ENCODE measurements at regions not wholly inside any gene's neighbourhood (a gene's known extent, or its start where the extent isn't known, plus 50 kb on each side); places are given as distances from the start of the nearest gene placed in this dataset.
"Not testable (repeated sequence)": the region's sequence is repeated elsewhere in the genome, so short reads cannot be mapped to it uniquely, and the experiment has no call there.

DNA sequence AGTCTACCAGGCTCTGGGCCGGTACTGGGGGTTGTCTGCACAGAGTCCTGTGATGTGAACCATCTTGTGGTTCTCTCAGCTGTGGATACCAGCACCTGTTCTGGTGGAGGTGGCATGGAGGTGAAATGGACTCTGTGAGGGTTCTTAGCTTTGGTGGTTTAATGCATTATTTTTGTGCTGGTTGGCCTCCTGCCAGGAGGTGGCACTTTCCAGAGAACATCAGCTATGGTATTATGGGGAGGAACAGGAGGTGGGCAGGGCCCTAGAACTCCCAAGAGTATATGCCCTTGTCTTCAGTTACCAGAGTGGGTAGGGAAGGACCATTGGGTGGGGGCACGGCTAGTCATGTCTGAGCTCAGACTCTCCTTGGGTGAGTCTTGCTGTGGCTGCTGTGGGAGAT lies 187.1 kb downstream of the ACTR3B start:
- POLR2A ChIA-PET, result interaction anchor here in 1 of 2 donors (0.6 kb wide), 1 partner anchor 63 kb away, joined by 4 read pairs; no protein-coding TSS in a partner anchor

DNA sequence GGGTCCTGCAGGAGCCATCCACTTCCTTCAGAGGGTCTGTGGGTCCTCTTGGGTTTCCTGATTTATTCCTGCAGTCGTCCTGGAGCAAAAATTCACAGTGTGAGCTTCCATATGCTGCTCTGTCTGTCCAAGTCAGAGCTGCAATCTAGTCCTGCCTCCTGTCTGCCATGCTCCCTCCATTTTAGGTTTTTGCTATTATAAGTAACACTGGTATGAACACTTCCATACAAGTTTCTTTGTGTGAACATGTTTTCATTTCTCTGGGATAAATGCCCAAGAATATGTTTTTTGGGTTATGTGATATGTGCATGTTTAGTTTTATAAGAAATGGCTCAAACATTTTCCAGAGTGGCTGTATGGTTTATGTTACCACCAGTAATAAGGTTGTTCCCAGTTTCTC lies 188.1 kb downstream of the ACTR3B start:
- ChIA-PET CTCF (no interaction called here), POLR2A (no interaction called here)
- no peak overlapping the region for H3K4me3 Mint-ChIP-seq
- peaks cover 0 to 13% of the 10 kb centered on the region in 2 experiments for H3K27me3 ChIP-seq (replicated peaks in 1 of 2; ENCODE audit: control insufficient read depth in 2 of 2, extremely low read depth in 1 of 2, insufficient read depth in 2 of 2, low read length in 1 of 2)
- H3K4me1 Mint-ChIP-seq, result peaks cover 0 to 5% (median 2%) of the 10 kb centered on the region in 3 donors
- H3K27me3 Mint-ChIP-seq, result peaks cover 0 to 11% of the 10 kb centered on the region in 2 donors
- H3K4me3 ChIP-seq (ENCODE audit: control insufficient read depth in 1 of 2, extremely low read depth in 1 of 2, low read length in 1 of 2), result no peak overlapping the region
- no peaks in the 10 kb centered on the region for H3K9me3 ChIP-seq
- peaks cover 0 to 9% (median 5%) of the 10 kb centered on the region in 3 donors for H3K9me3 Mint-ChIP-seq
- H3K4me1 ChIP-seq (ENCODE audit: control insufficient read depth in 1 of 2, extremely low read depth in 1 of 2, insufficient read depth in 2 of 2, low read length in 2 of 2), result no peaks in the 10 kb centered on the region
- no peak overlapping the region for H3K27ac ChIP-seq (ENCODE audit: low read length)
- H3K36me3 ChIP-seq (ENCODE audit: control insufficient read depth in 2 of 2, extremely low read depth in 1 of 2, insufficient read depth in 1 of 2, low read length in 1 of 2), result no peaks in the 10 kb centered on the region
- WGBS (ENCODE audit: insufficient coverage), result 33% methylated on average over 1 of the region's 1 CpG
- ATAC-seq (replicated peaks in 1 of 4) (no peak), DNase-seq (no peak)
- H3K27ac Mint-ChIP-seq, result no peak overlapping the region
- no peaks in the 10 kb centered on the region for H3K36me3 Mint-ChIP-seq

More for the DNA sequence above, 187.1 kb downstream of the ACTR3B start:
- H3K27ac ChIP-seq (ENCODE audit: low read length); DNase-seq; H3K4me1 ChIP-seq (ENCODE audit: control insufficient read depth in 1 of 2, extremely low read depth in 1 of 2, insufficient read depth in 2 of 2, low read length in 2 of 2); H3K9me3 Mint-ChIP-seq; H3K9me3 ChIP-seq; H3K27ac Mint-ChIP-seq; H3K36me3 ChIP-seq (ENCODE audit: control insufficient read depth in 2 of 2, extremely low read depth in 1 of 2, insufficient read depth in 1 of 2, low read length in 1 of 2); H3K4me1 Mint-ChIP-seq; CTCF ChIA-PET; ATAC-seq (replicated peaks in 1 of 4); H3K4me3 ChIP-seq (ENCODE audit: control insufficient read depth in 1 of 2, extremely low read depth in 1 of 2, low read length in 1 of 2); H3K36me3 Mint-ChIP-seq; H3K4me3 Mint-ChIP-seq: not testable (repeated sequence)
- 96% methylated on average over 2 of the region's 2 CpGs for WGBS (ENCODE audit: insufficient coverage)
- peaks cover 4 to 11% of the 10 kb centered on the region in 2 donors for H3K27me3 Mint-ChIP-seq
- H3K27me3 ChIP-seq (replicated peaks in 1 of 2; ENCODE audit: control insufficient read depth in 2 of 2, extremely low read depth in 1 of 2, insufficient read depth in 2 of 2, low read length in 1 of 2), result peaks cover 0 to 13% of the 10 kb centered on the region in 2 experiments

DNA sequence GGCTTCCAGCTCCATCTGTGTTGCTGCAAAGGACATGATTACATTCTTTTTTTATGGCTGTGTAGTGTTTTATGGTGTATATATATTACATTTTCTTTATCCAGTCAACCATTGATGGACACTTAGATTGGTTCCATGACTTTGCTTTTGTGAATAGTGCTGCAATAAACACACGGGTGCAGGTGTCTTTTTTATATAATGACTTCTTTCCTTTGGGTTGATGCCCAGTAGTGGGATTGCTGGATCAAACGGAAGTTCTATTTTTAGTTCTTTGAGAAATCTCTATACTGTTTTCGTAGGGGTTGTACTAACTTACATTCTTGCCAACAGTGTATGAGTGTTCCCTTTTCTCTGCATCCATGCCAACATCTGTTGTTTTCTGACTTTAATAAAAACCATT lies 189.7 kb downstream of the ACTR3B start:
- H3K4me3 ChIP-seq (ENCODE audit: control insufficient read depth in 1 of 2, extremely low read depth in 1 of 2, low read length in 1 of 2), result no peak overlapping the region
- Mint-ChIP-seq H3K4me1 (peaks cover 0 to 2% (median 1%) of the 10 kb centered on the region in 3 donors), H3K9me3 (peaks cover 0 to 9% (median 5%) of the 10 kb centered on the region in 3 donors), H3K27me3 (peaks cover 0 to 11% of the 10 kb centered on the region in 2 donors), H3K4me3 (no peak overlapping the region), H3K27ac (no peak overlapping the region), H3K36me3 (no peaks in the 10 kb centered on the region)
- ChIA-PET CTCF (no interaction called here), POLR2A (no interaction called here)
- peaks cover 0 to 13% of the 10 kb centered on the region in 2 experiments for H3K27me3 ChIP-seq (replicated peaks in 1 of 2; ENCODE audit: control insufficient read depth in 2 of 2, extremely low read depth in 1 of 2, insufficient read depth in 2 of 2, low read length in 1 of 2)
- H3K4me1 ChIP-seq (ENCODE audit: control insufficient read depth in 1 of 2, extremely low read depth in 1 of 2, insufficient read depth in 2 of 2, low read length in 2 of 2), result no peaks in the 10 kb centered on the region
- no peaks in the 10 kb centered on the region for H3K9me3 ChIP-seq
- DNase-seq (no peak), ATAC-seq (replicated peaks in 1 of 4) (no peak)
- H3K27ac ChIP-seq (ENCODE audit: low read length), result no peak overlapping the region
- no peaks in the 10 kb centered on the region for H3K36me3 ChIP-seq (ENCODE audit: control insufficient read depth in 2 of 2, extremely low read depth in 1 of 2, insufficient read depth in 1 of 2, low read length in 1 of 2)
- WGBS (ENCODE audit: insufficient coverage), result 83% methylated on average over 1 of the region's 3 CpGs

DNA sequence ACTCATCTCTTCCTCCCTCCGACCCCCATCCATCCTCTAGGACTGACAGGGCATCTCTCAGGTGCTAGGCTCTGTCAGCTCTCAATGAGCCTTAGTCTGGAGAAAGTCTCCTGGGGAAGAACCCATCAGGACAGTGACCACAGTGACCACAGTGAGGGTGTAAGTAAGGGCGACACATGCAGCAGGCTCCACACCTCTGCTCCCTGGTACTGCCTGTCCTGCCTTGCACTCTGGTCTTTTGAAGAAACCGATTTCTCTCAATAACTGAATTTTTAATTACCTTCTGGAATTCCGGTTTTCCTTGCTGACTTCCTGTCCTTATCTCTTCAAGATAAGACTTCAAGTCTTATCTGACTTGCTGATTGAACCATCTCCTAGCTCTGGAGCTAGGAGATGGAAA lies 190.2 kb downstream of the ACTR3B start:
- WGBS (ENCODE audit: insufficient coverage), result 65% methylated on average over 3 of the region's 4 CpGs
- H3K4me1 ChIP-seq (ENCODE audit: control insufficient read depth in 1 of 2, extremely low read depth in 1 of 2, insufficient read depth in 2 of 2, low read length in 2 of 2), result no peaks in the 10 kb centered on the region
- H3K36me3 ChIP-seq (ENCODE audit: control insufficient read depth in 2 of 2, extremely low read depth in 1 of 2, insufficient read depth in 1 of 2, low read length in 1 of 2), result no peaks in the 10 kb centered on the region
- H3K27me3 ChIP-seq (replicated peaks in 1 of 2; ENCODE audit: control insufficient read depth in 2 of 2, extremely low read depth in 1 of 2, insufficient read depth in 2 of 2, low read length in 1 of 2), result peaks cover 0 to 13% of the 10 kb centered on the region in 2 experiments
- no peak for ATAC-seq (replicated peaks in 1 of 4)
- H3K9me3 ChIP-seq, result no peaks in the 10 kb centered on the region
- no peak overlapping the region for H3K4me3 ChIP-seq (ENCODE audit: control insufficient read depth in 1 of 2, extremely low read depth in 1 of 2, low read length in 1 of 2)
- H3K27me3 Mint-ChIP-seq, result peaks cover 0 to 11% of the 10 kb centered on the region in 2 donors
- ChIA-PET CTCF (no interaction called here), POLR2A (no interaction called here)
- H3K9me3 Mint-ChIP-seq, result peaks cover 0 to 9% (median 5%) of the 10 kb centered on the region in 3 donors
- no peak overlapping the region for H3K27ac Mint-ChIP-seq
- no peaks in the 10 kb centered on the region for H3K36me3 Mint-ChIP-seq
- DNase-seq, result no peak
- no peak overlapping the region for H3K27ac ChIP-seq (ENCODE audit: low read length)
- H3K4me1 Mint-ChIP-seq, result no peaks in the 10 kb centered on the region
- no peak overlapping the region for H3K4me3 Mint-ChIP-seq

DNA sequence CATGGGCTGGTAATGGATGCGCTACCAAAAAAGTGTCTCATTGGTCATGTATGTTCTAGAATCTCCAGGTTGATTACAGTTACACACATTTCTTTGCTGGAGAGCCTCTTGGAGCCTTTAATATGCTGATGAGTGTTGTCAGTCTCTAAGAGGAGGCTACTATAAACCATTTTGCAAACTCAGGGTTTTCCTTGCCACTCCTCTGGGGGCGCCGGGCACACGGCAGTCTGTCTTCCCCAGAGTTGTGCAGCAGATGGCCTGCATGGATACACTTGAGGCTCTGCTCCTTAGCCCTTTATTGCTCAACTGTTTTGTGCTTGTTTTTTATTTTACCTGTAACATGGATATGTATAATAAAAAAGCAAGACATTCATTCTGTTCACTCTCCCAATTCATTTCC lies 196.5 kb downstream of the ACTR3B start:
- H3K4me1 ChIP-seq (ENCODE audit: control insufficient read depth in 1 of 2, extremely low read depth in 1 of 2, insufficient read depth in 2 of 2, low read length in 2 of 2), result no peaks in the 10 kb centered on the region
- no peak for DNase-seq
- no peaks in the 10 kb centered on the region for H3K36me3 ChIP-seq (ENCODE audit: control insufficient read depth in 2 of 2, extremely low read depth in 1 of 2, insufficient read depth in 1 of 2, low read length in 1 of 2)
- CTCF ChIA-PET, result no interaction called here
- H3K27me3 ChIP-seq (replicated peaks in 1 of 2; ENCODE audit: control insufficient read depth in 2 of 2, extremely low read depth in 1 of 2, insufficient read depth in 2 of 2, low read length in 1 of 2), result peaks cover 0 to 7% of the 10 kb centered on the region in 2 experiments
- no peak overlapping the region for H3K4me3 ChIP-seq (ENCODE audit: control insufficient read depth in 1 of 2, extremely low read depth in 1 of 2, low read length in 1 of 2)
- WGBS (ENCODE audit: insufficient coverage), result 93% methylated on average over 3 of the region's 4 CpGs
- no peak for ATAC-seq (replicated peaks in 1 of 4)
- H3K9me3 ChIP-seq, result no peaks in the 10 kb centered on the region
- Mint-ChIP-seq H3K9me3 (peaks cover 0 to 8% (median 7%) of the 10 kb centered on the region in 3 donors), H3K27ac (no peak overlapping the region), H3K4me1 (no peaks in the 10 kb centered on the region), H3K36me3 (no peaks in the 10 kb centered on the region), H3K27me3 (no peaks in the 10 kb centered on the region), H3K4me3 (no peak overlapping the region)
- POLR2A ChIA-PET, result no interaction called here
- H3K27ac ChIP-seq (ENCODE audit: low read length), result no peak overlapping the region

DNA sequence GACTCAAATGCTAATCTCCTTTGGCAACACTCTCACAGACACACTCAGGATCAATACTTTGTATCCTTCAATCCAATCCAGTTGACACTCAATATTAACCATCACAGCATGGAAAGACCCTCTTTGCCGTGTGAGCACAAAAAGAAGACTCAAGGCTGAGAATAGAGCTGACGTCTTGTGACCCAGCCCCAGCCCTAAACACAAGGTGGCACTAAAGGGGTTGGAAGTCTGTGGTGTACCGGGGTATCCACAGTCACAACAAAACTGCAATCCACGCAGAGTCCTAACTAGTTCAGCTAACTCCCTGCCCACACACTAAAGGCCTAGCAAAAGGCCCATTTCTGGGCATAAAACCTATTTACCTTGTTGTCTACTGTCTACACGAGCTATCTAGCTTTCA lies 200.1 kb downstream of the ACTR3B start:
- CTCF ChIA-PET, result no interaction called here
- Mint-ChIP-seq H3K4me1 (no peaks in the 10 kb centered on the region), H3K9me3 (peaks cover 3 to 12% (median 4%) of the 10 kb centered on the region in 3 donors), H3K27ac (no peak overlapping the region), H3K27me3 (no peaks in the 10 kb centered on the region), H3K4me3 (no peak overlapping the region), H3K36me3 (no peaks in the 10 kb centered on the region)
- POLR2A ChIA-PET, result no interaction called here
- Histone ChIP-seq H3K36me3 (ENCODE audit: control insufficient read depth in 2 of 2, extremely low read depth in 1 of 2, insufficient read depth in 1 of 2, low read length in 1 of 2) (no peaks in the 10 kb centered on the region), H3K27me3 (replicated peaks in 1 of 2; ENCODE audit: control insufficient read depth in 2 of 2, extremely low read depth in 1 of 2, insufficient read depth in 2 of 2, low read length in 1 of 2) (peaks cover 0 to 7% of the 10 kb centered on the region in 2 experiments), H3K9me3 (no peaks in the 10 kb centered on the region), H3K27ac (ENCODE audit: low read length) (no peak overlapping the region), H3K4me3 (ENCODE audit: control insufficient read depth in 1 of 2, extremely low read depth in 1 of 2, low read length in 1 of 2) (no peak overlapping the region), H3K4me1 (ENCODE audit: control insufficient read depth in 1 of 2, extremely low read depth in 1 of 2, insufficient read depth in 2 of 2, low read length in 2 of 2) (no peaks in the 10 kb centered on the region)
- DNase-seq (no peak), ATAC-seq (replicated peaks in 1 of 4) (no peak)
- WGBS (ENCODE audit: insufficient coverage), result 83% methylated on average over 1 of the region's 5 CpGs

DNA sequence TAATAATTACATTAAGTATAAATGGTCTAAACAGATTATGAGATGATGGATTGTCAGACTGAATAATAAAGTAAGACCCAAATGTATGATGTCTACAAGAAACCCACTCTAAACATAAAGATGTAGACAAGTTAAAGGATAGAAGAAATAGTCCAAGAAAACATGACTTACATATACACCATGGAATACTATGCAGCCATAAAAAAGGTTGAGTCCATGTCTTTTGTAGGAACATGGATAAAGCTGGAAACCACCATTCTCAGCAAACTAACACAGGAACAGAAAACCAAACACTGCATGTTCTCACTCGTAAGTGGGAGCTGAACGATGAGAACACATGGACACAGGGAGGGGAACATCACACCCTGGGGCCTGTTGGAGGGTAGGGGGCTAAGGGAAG lies 202.2 kb downstream of the ACTR3B start:
- H3K27ac Mint-ChIP-seq; H3K27ac ChIP-seq (ENCODE audit: low read length); H3K9me3 ChIP-seq; H3K4me1 Mint-ChIP-seq; H3K4me3 ChIP-seq (ENCODE audit: control insufficient read depth in 1 of 2, extremely low read depth in 1 of 2, low read length in 1 of 2); H3K27me3 ChIP-seq (replicated peaks in 1 of 2; ENCODE audit: control insufficient read depth in 2 of 2, extremely low read depth in 1 of 2, insufficient read depth in 2 of 2, low read length in 1 of 2); H3K36me3 ChIP-seq (ENCODE audit: control insufficient read depth in 2 of 2, extremely low read depth in 1 of 2, insufficient read depth in 1 of 2, low read length in 1 of 2); H3K27me3 Mint-ChIP-seq; POLR2A ChIA-PET; CTCF ChIA-PET; H3K4me3 Mint-ChIP-seq; ATAC-seq (replicated peaks in 1 of 4); H3K4me1 ChIP-seq (ENCODE audit: control insufficient read depth in 1 of 2, extremely low read depth in 1 of 2, insufficient read depth in 2 of 2, low read length in 2 of 2); DNase-seq; H3K36me3 Mint-ChIP-seq: not testable (repeated sequence)
- WGBS (ENCODE audit: insufficient coverage), result no CpG with 5 or more reads among the region's 2 CpGs
- H3K9me3 Mint-ChIP-seq, result peaks cover 3 to 12% (median 4%) of the 10 kb centered on the region in 3 donors

Data from T-cell (primary cell).